Osteocyte (in vitro differentiated cells): ENCODE measurements at regions not wholly inside any gene's neighbourhood (a gene's known extent, or its start where the extent isn't known, plus 50 kb on each side); places are given as distances from the start of the nearest gene placed in this dataset.

Source experiments
- DNase-seq: peaks from one replicate; pipeline ENCODE4 v3.0.0; 2021; ENCODE audit warnings: mixed read lengths; ENCODE audit not compliant: unreplicated experiment; ENCODE audit errors: extremely low spot score
- H3K27ac Mint-ChIP-seq: one replicate; pipeline ENCODE4 v1.8.0; 2021; ENCODE audit warnings: mild to moderate bottlenecking, mixed read lengths; ENCODE audit not compliant: unreplicated experiment
- H3K27me3 Mint-ChIP-seq: one replicate; pipeline ENCODE4 v1.8.0; 2021; ENCODE audit warnings: mixed read lengths; ENCODE audit not compliant: unreplicated experiment
- H3K36me3 Mint-ChIP-seq: one replicate; pipeline ENCODE4 v1.8.0; 2021; ENCODE audit warnings: mixed read lengths; ENCODE audit not compliant: unreplicated experiment
- H3K4me1 Mint-ChIP-seq: one replicate; pipeline ENCODE4 v1.8.0; 2021; ENCODE audit warnings: mixed read lengths; ENCODE audit not compliant: unreplicated experiment
- H3K4me3 Mint-ChIP-seq: one replicate; pipeline ENCODE4 v1.8.0; 2021; ENCODE audit warnings: mild to moderate bottlenecking, moderate library complexity, mixed read lengths; ENCODE audit not compliant: unreplicated experiment
- H3K9me3 Mint-ChIP-seq: one replicate; pipeline ENCODE4 v1.8.0; 2021; ENCODE audit warnings: mixed read lengths; ENCODE audit not compliant: unreplicated experiment
- TF ChIP-seq, protein P1 (sequence below): fragments of 200-600 bp; sonication (generic); IDR thresholded peaks from 2 replicates; pipeline ENCODE4 v1.5.0; 2021; ENCODE audit warnings: antibody characterized with exemption, mild to moderate bottlenecking, moderate library complexity

DNA sequence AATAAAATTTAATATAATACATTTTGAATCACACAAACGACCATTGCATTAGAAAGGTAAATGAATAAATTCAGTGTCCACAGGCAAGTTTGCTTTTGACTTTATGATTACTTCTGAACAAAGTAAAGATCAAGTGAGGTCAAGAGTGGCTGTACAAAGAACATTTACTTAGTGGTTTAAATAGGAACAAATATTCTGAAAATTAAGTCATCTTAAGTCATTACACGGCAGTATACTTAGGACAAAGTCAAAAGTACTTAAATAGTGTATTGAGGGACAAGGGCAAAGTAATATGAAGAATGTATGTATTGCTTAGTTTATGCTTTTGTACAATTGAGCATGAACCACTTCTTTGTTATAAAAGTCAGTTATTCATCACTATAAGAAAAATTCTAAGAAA lies 1511.2 kb upstream of the CDH9 start:
- Mint-ChIP-seq H3K27ac (no peak overlapping the region), H3K27me3 (peaks cover 27% of the 10 kb centered on the region), H3K4me3 (no peak overlapping the region), H3K36me3 (peaks cover 5% of the 10 kb centered on the region), H3K4me1 (no peaks in the 10 kb centered on the region), H3K9me3 (peaks cover 23% of the 10 kb centered on the region)
- DNase-seq, result no peak
- TF ChIP-seq, protein P1, sequence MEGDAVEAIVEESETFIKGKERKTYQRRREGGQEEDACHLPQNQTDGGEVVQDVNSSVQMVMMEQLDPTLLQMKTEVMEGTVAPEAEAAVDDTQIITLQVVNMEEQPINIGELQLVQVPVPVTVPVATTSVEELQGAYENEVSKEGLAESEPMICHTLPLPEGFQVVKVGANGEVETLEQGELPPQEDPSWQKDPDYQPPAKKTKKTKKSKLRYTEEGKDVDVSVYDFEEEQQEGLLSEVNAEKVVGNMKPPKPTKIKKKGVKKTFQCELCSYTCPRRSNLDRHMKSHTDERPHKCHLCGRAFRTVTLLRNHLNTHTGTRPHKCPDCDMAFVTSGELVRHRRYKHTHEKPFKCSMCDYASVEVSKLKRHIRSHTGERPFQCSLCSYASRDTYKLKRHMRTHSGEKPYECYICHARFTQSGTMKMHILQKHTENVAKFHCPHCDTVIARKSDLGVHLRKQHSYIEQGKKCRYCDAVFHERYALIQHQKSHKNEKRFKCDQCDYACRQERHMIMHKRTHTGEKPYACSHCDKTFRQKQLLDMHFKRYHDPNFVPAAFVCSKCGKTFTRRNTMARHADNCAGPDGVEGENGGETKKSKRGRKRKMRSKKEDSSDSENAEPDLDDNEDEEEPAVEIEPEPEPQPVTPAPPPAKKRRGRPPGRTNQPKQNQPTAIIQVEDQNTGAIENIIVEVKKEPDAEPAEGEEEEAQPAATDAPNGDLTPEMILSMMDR, result no peak

DNA sequence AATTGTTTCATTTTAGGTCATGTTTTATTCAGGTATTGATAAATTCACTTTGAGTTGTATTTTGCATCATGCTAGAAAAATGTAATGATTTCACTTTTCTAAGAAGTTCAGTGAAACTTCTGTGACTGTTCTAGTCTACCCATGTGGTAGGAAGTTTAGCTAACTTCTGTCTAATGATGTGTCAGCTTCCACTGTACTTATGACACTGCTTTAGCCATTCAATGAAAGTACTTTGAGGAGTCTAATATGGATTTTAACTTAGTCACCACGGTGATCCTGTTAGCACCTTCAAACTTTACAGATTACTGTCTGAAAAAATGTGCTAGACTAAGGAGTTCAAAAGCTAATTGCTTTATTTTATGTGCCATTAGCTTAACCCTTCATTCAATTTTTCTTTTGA lies 1510.5 kb upstream of the CDH9 start:
- Mint-ChIP-seq H3K4me1 (no peaks in the 10 kb centered on the region), H3K36me3 (peaks cover 5% of the 10 kb centered on the region), H3K27me3 (peaks cover 19% of the 10 kb centered on the region), H3K4me3 (no peak overlapping the region), H3K9me3 (peaks cover 20% of the 10 kb centered on the region), H3K27ac (no peak overlapping the region)
- DNase-seq, result no peak
- TF ChIP-seq, protein P1, result no peak

DNA sequence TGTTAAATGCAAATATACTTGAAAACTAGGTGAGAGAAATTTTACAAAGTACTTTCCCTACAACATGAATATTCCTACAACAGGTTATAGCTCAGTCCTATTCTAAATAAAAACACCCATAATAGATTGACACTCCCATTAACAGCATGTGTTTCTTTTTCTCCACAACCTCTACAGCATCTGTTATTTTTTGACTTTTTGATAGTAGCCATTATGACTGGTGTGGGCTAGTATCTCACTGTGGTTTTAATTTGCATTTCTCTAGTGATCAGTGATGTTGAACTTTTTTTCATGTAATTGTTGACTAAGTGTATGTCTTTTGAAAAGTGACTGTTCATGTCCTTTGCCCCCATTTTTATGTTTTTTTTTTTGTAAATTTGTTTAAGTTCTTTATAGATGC lies 1506.1 kb upstream of the CDH9 start:
- H3K9me3 Mint-ChIP-seq, result no peaks in the 10 kb centered on the region
- peaks cover 2% of the 10 kb centered on the region for H3K4me1 Mint-ChIP-seq
- TF ChIP-seq, protein P1, result no peak
- H3K27ac Mint-ChIP-seq, result no peak overlapping the region
- peaks cover 18% of the 10 kb centered on the region for H3K27me3 Mint-ChIP-seq
- no peak for DNase-seq
- H3K36me3 Mint-ChIP-seq, result no peaks in the 10 kb centered on the region
- H3K4me3 Mint-ChIP-seq, result no peak overlapping the region

DNA sequence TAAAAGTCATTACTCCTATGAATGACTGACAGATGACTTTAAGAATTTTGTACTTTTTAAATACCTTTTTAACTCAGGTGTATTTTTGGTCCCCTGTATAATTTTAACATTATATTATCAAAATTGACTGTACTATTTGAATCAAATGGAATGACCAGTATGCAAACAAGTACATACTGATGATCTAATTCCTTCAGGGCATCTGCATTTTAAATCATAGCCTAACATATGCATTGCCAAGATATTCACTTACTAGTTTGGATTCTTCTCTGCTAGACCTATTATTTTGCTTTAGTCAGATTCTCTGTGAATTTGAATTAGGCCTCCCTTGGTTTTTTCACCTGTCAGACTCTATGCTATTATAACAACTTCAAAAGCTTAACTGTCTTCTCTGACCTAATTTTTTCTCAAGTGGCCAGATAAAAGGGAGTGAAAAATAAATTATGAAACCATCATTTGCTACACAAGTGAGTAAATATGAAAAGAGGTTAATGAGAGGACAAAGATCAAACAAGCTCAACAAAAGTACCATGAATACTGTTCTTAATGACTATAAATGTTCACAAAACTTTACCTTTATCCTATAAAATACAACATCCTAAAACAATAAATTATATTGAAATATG lies 1505.2 kb upstream of the CDH9 start:
- DNase-seq, result no peak
- TF ChIP-seq, protein P1, result no peak
- no peaks in the 10 kb centered on the region for H3K9me3 Mint-ChIP-seq
- no peaks in the 10 kb centered on the region for H3K36me3 Mint-ChIP-seq
- peaks cover 19% of the 10 kb centered on the region for H3K27me3 Mint-ChIP-seq
- H3K4me3 Mint-ChIP-seq, result no peak overlapping the region
- no peak overlapping the region for H3K27ac Mint-ChIP-seq
- peaks cover 2% of the 10 kb centered on the region for H3K4me1 Mint-ChIP-seq

DNA sequence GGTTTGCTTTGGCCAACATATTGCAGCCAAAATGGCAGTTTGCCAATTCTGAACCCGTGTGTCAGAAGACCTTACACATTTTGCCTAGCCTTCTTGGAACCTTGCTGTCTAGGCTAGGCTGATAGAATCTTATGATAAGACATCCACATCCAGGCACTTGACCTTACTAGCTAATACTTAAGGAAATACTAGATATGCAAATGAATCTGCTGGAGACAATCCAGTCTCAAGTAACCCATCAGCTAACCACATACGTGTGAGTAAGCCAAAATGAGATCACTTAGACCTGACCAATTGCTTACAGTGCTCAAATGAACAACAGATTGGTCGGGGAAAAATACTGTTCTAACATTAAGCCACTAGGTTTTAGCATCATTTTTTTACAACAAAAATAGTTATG lies 1504.6 kb upstream of the CDH9 start:
- TF ChIP-seq, protein P1, result no peak
- Mint-ChIP-seq H3K4me3 (no peak overlapping the region), H3K27me3 (peaks cover 17% of the 10 kb centered on the region), H3K27ac (no peak overlapping the region), H3K36me3 (no peaks in the 10 kb centered on the region), H3K9me3 (no peaks in the 10 kb centered on the region), H3K4me1 (peaks cover 2% of the 10 kb centered on the region)
- DNase-seq, result no peak
